Omental fat pad (tissue), 3 donors: ENCODE measurements at regions not wholly inside any gene's neighbourhood (a gene's known extent, or its start where the extent isn't known, plus 50 kb on each side); places are given as distances from the start of the nearest gene placed in this dataset.

ENCODE experiments used
- ATAC-seq: fragments of 150-250 bp; one replicate; pipeline ENCODE4 v1.9.1; 2016; ENCODE audit warnings: mild to moderate bottlenecking, moderate library complexity; ENCODE audit not compliant: low FRiP score
- DNase-seq: peaks from one replicate; pipeline ENCODE4 v3.0.0-alpha.2; 2019; ENCODE audit warnings: low spot score
- TF ChIP-seq, protein P1 (sequence below), 3 donors: fragments of 450-650 bp; IDR thresholded peaks; one replicate each; pipeline ENCODE4 v1.5.1; 2016 to 2017; ENCODE audit warnings: antibody characterized with exemption in 3 of 3, mild to moderate bottlenecking in 3 of 3, moderate library complexity in 2 of 3

DNA sequence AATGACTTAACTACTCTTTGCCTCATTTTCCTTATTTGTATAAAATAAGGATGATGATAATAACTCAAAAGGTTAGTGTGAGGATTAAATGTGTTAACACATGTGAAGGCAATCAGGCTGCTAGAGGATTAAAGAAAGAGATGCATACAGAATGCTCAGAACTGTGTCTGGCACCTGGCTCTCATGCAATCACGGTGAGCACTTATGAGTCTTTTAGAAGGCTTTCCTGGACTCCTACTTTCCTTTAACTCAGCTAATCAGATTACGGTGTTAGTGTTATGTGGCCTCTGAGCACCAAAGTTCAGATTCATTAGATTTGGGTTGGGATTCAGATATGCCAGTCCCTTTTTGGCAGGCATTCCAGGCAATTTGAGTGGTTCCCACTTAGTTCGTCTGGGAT, 311.6 kb upstream of the USP24 start:
- ATAC-seq: no peak
- TF ChIP-seq, protein P1, sequence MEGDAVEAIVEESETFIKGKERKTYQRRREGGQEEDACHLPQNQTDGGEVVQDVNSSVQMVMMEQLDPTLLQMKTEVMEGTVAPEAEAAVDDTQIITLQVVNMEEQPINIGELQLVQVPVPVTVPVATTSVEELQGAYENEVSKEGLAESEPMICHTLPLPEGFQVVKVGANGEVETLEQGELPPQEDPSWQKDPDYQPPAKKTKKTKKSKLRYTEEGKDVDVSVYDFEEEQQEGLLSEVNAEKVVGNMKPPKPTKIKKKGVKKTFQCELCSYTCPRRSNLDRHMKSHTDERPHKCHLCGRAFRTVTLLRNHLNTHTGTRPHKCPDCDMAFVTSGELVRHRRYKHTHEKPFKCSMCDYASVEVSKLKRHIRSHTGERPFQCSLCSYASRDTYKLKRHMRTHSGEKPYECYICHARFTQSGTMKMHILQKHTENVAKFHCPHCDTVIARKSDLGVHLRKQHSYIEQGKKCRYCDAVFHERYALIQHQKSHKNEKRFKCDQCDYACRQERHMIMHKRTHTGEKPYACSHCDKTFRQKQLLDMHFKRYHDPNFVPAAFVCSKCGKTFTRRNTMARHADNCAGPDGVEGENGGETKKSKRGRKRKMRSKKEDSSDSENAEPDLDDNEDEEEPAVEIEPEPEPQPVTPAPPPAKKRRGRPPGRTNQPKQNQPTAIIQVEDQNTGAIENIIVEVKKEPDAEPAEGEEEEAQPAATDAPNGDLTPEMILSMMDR (IDR thresholded peaks at IDR 0.05): no peak
- DNase-seq: no peak

DNA sequence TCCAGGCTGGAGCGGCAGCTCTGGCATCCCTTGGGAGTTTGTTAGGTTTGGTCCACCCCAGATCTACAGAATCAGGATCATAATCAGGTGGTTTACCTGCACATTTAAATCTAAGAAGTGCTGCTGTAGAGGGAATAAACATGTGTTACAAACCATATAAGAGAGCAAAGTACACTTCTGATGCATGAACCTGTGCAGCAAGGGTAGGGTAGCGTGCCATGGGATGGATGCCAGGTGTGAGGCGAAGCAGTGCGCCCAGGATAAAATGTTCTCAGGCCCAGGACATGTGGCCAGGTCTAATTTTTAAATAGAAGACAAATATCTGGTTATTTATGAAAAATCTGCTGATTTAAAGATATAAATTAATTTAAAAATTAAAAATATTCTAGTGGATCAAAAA, 308.8 kb upstream of the USP24 start:
- TF ChIP-seq, protein P1 (IDR thresholded peaks at IDR 0.05): no peak
- ATAC-seq: no peak
- DNase-seq: no peak

DNA sequence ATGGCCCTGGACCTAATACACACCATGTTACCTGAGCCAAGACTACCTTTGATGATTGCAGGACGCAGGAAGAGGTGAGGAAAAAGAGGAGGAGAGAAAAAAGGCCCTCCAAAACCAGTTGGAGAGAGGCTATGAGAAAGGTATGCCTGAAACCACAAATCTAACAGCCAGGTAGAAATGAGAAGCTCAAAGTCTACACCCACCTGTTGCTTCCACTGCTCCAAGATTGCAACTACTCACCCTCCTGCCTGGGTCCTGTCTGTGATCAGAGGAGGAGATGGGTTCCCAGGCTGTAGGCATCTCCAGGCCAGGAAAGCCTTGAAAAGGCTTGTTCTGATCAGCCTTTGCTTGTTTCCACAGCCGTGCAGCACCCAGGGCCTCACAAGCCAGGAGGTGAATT, 307.8 kb upstream of the USP24 start:
- no peak for DNase-seq
- TF ChIP-seq, protein P1 (IDR thresholded peaks at IDR 0.05): no peak
- ATAC-seq: peak; percentile 10

DNA sequence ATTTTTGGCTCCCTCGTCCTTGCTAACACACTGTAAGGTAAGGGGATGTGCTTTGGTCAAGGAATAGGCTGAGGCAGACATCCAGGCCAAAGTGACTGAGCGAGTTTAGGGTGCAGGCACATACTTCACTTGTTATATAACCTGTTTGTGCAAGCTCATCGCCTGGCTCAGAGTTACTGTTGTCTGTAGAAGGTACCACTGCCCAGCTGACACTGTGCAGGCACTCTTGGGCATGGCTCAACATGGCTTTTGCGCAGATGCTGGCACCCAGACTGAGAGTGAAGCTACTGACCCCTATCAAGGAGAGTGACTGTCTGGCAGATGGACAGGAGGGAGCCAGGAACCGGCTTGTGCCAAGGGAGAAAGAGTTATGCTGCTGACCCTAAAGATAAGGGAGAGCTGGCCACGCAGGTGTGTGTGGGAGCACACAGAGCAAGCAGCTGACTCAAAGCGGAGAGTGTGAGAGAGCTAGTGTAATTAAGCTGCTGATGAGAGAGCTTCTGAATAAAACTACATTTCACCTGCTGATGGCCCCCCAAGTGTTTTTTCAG, 307.3 kb upstream of the USP24 start:
- DNase-seq (no peak), ATAC-seq (peak; percentile 19)
- TF ChIP-seq, protein P1 (IDR thresholded peaks at IDR 0.05): no peak

DNA sequence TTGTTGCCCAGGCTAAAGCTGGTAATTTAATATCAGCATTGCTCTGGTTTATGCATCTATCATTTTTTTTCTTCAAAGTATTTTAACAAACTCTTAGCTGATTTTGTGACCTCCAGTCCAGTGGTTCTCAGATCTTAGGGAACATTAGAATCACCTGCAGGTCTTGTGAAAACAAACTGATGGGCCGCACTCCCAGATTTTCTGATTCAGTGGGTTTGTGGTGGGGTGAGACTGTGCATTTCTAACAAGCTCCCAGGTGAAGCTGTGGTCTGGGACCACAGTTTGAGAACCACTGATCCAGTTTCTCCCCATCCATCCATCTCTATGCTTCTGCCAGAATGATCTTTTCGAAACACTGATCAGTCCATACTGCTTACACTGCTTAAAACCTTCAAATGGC, 305.7 kb upstream of the USP24 start:
- TF ChIP-seq, protein P1 (IDR thresholded peaks at IDR 0.05): no peak
- DNase-seq (no peak), ATAC-seq (no peak)

DNA sequence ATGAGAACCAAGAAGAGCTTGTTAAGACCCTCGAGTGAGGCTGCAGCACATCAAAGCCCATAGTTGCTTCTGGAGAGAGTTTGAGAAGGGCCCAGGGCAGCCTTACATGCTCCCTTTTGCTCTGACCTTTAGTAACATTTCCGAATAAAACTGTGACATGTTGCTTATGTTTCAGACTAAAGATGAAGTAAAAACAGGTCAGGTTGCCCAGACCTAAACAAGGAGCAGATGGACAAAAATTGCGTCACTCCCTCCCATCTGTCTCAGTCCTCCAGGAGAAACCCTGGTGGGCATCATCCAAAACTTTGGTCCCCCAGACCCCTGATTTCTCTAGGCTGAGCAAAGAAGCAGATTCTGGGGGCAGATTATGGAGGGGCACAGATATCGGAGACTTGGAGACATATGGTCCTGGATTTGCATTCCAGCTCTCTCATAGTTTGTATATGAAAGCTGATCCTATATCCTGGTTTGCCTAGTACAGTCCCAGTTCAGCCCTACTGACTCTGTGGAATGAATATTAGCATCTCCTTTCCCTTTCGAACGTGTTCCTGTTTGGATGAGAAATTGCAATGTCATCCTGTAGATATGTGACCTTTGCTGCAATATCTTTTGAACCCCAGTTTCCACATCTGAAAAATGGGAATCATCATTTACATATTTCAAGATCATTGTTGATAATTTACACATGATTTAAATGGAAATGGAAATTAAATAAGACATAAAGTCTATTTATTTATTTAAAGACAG, 304.9 kb upstream of the USP24 start:
- TF ChIP-seq, protein P1 (IDR thresholded peaks at IDR 0.05): no peak
- DNase-seq (no peak), ATAC-seq (no peak)

DNA sequence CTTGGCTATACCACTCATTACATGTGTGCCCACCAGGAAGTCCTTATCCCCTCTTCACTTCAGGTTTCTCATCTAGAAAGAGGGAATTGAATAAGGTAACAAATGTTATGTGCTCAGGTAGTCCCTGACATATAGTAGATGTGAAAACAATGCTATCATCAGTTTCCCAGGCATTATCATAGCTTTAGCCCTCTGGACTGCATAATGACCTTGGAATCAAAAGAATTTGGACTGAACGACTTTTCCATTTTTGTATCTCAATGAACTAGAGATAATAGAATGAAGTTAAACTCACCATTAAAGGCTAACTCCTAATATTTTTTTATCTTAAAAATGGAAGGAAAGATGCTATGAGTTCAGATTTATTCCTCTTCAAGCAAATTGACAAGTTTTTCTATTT, 304.1 kb upstream of the USP24 start:
- TF ChIP-seq, protein P1 (IDR thresholded peaks at IDR 0.05): no peak
- ATAC-seq (no peak), DNase-seq (no peak)
